Fibroblast of mammary gland (primary cell): ENCODE measurements at regions not wholly inside any gene's neighbourhood (a gene's known extent, or its start where the extent isn't known, plus 50 kb on each side); places are given as distances from the start of the nearest gene placed in this dataset.

Experiments used
- DNase-seq: peaks from one replicate; pipeline ENCODE4 v3.0.0-alpha.2; 2010; ENCODE audit warnings: low read depth
- H3K4me3 ChIP-seq: 2 replicates; pipeline ENCODE4 v1.5.1; 2011; ENCODE audit warnings: low read depth, mild to moderate bottlenecking, low read length, moderate library complexity; ENCODE audit not compliant: control insufficient read depth
- CTCF ChIP-seq: conservative IDR thresholded peaks from 2 replicates; pipeline ENCODE4 v1.5.1; 2011; ENCODE audit warnings: low read depth, low read length, inconsistent platforms; ENCODE audit not compliant: control insufficient read depth, insufficient read depth

GRCh38 chr18:67381608-67382150, 134.8 kb downstream of the DSEL start:
- no peak for TF ChIP-seq CTCF
- no peak for DNase-seq
- no peak overlapping the region for H3K4me3 ChIP-seq

GRCh38 chr18:67380867-67381266, 135.7 kb downstream of the DSEL start:
- H3K4me3 ChIP-seq: no peak overlapping the region
- TF ChIP-seq CTCF: no peak
- DNase-seq: no peak

- no peak for TF ChIP-seq CTCF
- peak; percentile 16 for DNase-seq
- no peak overlapping the region for H3K4me3 ChIP-seq
Observed at GRCh38 chr18:67379981-67380380, 136.5 kb downstream of the DSEL start.

GRCh38 chr18:67376372-67376771, 140.1 kb downstream of the DSEL start:
- DNase-seq: no peak
- no peak for TF ChIP-seq CTCF
- H3K4me3 ChIP-seq: no peak overlapping the region

- TF ChIP-seq CTCF: no peak
- no peak for DNase-seq
- no peak overlapping the region for H3K4me3 ChIP-seq
Observed at GRCh38 chr18:67373636-67374035, 142.9 kb downstream of the DSEL start.

GRCh38 chr18:67367540-67367939, 149.0 kb downstream of the DSEL start:
- peak; percentile 20 for DNase-seq
- H3K4me3 ChIP-seq: no peak overlapping the region
- TF ChIP-seq CTCF: no peak

- H3K4me3 ChIP-seq: no peak overlapping the region
- no peak for DNase-seq
Observed at GRCh38 chr18:67363694-67364093, 152.8 kb downstream of the DSEL start.

More at GRCh38 chr18:67363694-67364093, 152.8 kb downstream of the DSEL start:
- no peak for TF ChIP-seq CTCF
